Fibroblast of peridontal ligament (primary cell): ENCODE measurements at regions not wholly inside any gene's neighbourhood (a gene's known extent, or its start where the extent isn't known, plus 50 kb on each side); places are given as distances from the start of the nearest gene placed in this dataset.
A peak's percentile ranks its signal among the peaks of the same experiment; 100 is the strongest.

ENCODE experiments used
- DNase-seq: peaks from one replicate; pipeline ENCODE4 v3.0.0-alpha.2; 2010; ENCODE audit errors: extremely low read depth

- DNase-seq, result no peak
Observed at GRCh38 chr1:68551459-68551858, 54.6 kb upstream of the DEPDC1 start.

GRCh38 chr1:68558321-68559026, 61.6 kb upstream of the DEPDC1 start:
- no peak for DNase-seq

GRCh38 chr1:68565923-68566322, 69.0 kb upstream of the DEPDC1 start:
- no peak for DNase-seq

DNA sequence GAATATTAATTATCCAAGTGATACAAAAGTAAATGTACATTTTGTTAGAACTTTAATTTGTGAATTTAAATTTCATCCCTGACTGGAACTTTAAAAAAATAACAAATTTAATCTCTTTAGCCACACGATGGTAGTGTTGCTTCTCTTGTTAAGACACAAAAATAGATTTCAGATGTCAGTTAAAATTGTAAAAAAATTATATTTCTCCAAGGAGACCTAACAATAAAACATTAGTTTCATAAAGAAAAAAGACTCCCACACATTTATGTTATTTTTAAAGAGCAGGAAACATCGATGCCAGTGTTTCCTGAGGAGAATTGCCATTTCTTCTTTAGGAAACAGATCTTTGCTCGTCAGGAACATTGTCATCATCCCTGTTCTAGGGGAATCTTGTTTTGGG, 74.0 kb upstream of the DEPDC1 start:
- DNase-seq, result peak; percentile 49

DNA sequence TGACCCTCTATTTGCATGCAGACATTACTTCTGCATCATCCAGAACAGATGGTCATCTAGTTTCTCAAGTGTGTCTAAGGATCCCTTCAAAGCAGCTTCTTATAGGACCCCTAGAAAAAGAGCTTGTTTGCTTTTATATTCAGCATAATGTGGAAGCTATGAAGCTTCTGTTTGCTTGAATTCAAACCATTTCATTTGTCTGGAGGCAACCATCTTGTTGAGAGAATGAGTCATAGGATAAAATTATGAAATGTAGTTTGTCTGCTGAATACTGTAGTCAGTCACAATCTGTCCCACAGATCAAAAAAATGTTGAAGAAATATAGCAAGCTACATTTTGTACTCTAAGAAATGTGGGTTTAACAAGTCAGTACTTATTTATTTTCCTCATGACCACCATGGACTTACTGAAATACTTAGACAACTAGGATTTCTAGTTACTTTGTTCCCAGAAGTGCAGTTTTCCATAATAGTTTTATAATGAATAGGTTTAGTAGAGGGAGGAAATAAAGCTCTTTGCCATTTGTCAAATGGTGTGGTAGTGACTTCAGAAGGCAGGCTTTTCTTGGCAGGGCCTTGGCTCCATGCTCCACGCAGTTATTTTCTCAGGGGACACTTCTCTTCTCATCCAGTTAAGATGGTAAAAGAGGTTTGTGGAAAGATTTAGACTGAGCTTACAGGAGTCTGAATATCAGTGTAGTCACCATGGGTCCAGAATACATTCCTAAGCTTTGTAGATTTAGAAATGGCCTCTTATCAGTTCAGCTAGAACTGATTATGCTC, 74.8 kb upstream of the DEPDC1 start:
- DNase-seq, result peak; percentile 52

GRCh38 chr1:68585351-68585750, 88.5 kb upstream of the DEPDC1 start:
- no peak for DNase-seq

DNA sequence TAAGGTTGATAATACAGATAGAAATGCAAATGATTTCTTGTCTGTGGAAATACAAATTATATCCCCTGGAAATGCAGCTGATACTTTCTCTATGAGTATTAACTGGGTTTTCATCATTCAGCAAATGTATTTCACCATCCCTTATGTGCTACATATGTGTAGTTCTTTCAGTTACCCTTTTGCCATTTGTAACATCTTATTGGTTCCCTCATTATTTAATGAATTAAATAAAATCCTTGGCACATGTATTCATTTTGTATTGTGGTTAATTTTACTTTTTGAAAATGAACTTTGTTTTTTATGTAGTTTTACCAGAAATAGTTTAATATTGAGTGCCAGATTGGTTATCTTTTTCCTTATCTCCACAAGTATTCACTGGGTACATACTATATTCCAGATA, 89.9 kb upstream of the DEPDC1 start:
- DNase-seq, result no peak

DNA sequence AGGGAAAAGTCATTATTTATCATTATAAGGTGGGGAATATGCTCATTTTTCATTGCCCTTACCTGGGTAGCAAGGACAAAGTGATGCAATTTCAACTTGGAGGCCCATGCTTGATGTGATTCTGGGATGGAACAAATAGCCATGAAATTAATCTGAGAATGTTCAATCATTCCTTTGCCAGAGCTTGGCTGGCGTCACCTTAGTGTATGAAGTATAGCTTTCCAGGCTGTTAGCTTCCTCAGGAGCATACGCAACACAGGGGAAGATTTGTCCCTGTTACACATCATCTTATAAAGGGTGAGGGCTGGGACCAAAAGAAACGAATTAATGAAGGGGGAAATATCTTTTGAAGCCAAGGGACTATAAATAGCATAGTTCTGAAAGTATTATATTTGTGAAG, 91.4 kb upstream of the DEPDC1 start:
- no peak for DNase-seq

- DNase-seq, result peak; percentile 4
Observed at GRCh38 chr1:68590473-68590872, 93.6 kb upstream of the DEPDC1 start.

DNA sequence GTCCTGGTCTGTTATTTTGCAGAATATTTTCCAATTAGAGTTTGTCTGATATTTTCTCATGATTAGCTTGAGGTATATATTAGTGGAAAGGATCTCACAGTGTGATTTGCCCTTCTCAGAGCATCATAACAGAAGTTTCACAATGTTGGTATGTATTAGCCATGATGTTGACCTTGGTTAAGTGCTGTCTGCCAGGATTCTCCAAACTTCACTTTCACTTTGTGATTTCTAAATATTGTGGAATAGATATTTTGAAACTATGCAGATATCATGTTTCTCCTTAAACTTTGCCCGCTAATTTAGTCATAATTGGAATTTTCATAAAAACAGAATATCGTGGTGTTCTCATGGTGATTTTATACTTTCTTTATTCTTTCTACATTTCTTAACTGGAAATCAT, 98.0 kb upstream of the DEPDC1 start:
- peak; percentile 65 for DNase-seq

- peak; percentile 21 for DNase-seq
Observed at GRCh38 chr1:68600049-68600661, 103.3 kb upstream of the DEPDC1 start.

DNA sequence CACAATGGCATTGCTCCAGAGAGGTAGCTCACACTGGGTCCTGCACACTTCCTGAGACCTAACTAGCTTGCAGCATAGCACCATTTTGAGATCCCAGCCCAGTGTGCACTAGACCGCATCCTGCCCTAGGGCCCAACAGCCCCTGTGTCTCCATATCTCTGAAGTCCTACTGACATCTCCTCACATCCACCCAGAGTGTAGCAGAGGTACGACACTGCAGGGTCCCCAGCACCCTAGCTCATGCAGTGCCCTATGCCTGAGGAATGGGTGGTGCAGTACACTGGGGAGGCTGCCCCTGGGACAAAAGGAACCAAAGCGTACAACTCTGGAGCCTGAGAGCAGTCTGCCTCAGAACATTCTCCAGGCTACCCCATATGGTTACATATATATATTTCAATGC, 111.4 kb upstream of the DEPDC1 start:
- DNase-seq, result no peak

DNA sequence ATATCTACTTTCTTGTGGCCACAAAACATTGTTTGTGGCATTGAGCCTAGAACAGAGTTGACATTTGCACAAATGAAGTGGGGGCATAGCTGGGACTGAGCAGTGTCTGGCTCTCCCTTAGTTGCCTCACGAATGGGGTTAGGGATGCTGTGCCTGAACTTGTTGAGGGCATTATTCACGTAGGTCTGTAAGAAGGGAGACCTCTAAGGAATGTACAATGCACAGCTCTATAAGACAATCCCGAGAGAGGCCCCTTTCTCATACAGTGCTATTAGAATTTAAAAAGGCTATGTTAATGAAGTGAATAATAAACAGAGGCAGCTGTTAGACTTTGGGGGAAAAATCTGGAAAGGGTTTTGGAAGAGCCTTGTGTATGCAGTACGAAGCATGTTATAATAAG, 118.4 kb upstream of the DEPDC1 start:
- no peak for DNase-seq

- DNase-seq, result no peak
Observed at GRCh38 chr1:68617942-68618341, 121.1 kb upstream of the DEPDC1 start.

DNA sequence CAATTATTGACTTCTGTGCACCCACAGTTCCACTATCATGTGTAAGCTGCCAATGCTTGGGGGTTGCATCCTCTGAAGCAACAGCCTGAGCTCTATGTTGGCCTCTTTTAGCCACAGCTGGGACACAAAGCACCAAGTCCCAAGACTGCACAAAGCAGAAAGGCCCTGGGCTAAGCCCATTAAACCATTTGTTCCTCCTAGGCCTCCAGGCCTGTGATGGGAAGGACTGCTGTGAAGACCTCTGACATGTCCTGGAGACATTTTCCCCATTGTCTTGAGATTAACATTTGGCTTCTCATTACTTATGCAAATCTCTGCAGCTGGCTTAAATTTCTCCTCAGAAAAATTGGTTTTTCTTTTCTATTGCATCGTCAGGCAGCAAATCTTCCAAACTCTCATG, 123.7 kb upstream of the DEPDC1 start:
- no peak for DNase-seq

DNA sequence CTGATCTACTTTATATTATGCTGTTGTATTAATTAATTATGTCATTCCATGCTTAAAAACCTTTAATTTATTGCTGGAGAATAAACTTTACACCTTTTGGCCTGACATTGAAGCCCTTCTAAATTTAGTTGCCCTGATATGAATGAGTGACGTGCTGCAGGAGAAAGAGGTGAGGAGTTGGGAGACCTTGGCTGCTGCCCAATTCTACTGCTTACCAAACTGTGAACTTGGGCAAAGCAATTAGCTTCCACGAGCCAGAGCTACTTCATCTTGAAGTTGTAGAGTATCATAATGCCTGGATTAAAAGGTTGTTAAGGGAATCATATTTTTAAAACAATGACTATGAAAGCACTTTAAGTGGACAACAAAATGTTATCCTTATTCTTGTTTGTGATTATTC, 126.8 kb upstream of the DEPDC1 start:
- DNase-seq, result no peak

GRCh38 chr1:68624233-68624632, 127.4 kb upstream of the DEPDC1 start:
- DNase-seq, result peak; percentile 38

DNA sequence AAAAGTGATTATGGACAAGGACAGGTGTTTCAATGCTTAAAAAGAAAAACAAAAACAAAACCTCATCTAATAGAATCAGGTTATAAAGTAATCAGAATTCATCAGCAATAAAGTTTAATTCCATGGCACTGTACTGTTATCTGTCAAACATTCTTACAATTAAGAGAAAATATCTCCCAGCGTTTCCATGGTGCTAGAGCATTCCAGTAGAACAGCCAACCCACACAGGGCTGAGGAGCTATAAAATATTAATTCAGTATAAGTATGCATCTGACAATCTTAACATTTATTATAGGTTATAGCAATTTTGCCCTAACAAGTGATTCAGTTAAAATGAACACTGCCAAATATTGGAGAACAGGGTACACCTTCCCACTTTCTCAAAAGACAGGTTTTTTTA, 128.7 kb upstream of the DEPDC1 start:
- DNase-seq, result no peak

DNA sequence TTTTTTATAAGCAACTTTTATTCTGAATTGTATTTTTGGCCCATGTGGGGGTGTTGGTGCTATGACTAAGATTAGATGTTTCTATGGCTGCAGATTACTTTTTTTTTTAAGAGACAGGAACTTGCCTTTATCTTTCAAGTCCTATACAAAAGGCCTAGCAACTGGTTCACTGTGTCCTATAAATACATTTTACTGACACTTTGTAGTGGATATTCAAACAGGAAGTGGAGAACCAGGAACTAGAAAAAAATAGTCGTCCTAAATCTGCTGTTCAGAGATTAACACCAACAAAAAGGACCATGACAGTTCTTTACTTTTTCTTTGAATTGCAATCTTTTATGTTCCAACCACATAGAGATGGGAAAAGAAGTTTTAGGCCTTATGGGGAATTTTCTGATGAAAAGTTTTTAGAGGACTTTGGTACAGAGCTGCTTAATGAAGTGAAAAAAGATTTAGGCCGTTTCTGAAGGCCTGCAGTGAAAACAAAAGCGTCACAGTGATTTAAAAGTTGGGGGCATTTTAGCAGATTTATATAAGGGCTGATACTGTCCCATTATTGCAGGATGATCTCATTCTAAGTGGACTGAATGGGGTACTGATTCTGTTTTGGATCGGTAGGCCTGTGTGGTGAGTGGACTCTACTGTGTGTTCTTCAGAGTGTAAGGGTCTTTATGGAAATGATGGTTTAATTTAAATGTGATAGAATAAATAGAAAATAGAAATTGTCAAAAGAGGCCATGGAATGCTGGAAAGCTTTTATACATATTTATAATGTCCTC, 136.4 kb upstream of the DEPDC1 start:
- no peak for DNase-seq

DNA sequence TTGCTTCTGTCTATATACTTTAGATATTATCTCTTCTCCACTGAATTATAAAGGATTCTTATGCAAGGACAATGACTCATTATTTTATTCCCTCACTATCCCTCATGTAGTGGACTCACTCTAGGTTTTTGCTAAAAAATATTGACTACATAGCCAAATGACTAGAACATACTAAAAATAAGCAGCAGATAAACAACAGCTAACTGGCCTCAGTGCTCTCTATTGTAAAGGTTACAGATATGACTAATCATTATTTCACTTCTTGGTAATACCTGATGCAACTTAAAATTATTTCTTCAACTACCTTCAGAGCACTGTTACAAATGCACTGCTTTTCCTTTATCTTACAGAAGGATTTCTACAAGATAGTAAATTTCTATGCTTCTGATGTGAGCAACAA, 147.6 kb upstream of the DEPDC1 start:
- DNase-seq, result no peak

- DNase-seq, result no peak
Observed at GRCh38 chr1:68651115-68651514, 154.2 kb upstream of the DEPDC1 start.

DNA sequence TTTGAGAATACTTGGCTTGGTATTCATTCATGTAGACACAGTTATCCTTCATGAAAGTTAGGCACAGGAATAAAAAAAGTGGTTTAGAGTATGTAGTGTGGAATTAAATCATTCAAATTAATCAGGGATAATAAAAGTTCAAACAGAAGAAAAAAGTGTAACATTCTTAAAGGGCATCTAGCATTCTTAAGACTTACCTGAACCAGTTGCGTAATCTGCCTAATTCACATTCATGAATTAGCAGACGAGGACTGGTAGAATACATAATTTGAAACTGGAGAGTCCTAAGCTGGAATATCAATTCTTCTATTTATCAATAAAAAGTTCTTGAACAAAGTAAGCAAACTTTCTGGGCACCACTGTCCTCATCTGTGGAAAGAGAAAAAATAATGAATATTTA, 157.0 kb upstream of the DEPDC1 start:
- no peak for DNase-seq
